ENCODE measurements at regions not wholly inside any gene's neighbourhood (a gene's known extent, or its start where the extent isn't known, plus 50 kb on each side); places are given as distances from the start of the nearest gene placed in this dataset.

DNA sequence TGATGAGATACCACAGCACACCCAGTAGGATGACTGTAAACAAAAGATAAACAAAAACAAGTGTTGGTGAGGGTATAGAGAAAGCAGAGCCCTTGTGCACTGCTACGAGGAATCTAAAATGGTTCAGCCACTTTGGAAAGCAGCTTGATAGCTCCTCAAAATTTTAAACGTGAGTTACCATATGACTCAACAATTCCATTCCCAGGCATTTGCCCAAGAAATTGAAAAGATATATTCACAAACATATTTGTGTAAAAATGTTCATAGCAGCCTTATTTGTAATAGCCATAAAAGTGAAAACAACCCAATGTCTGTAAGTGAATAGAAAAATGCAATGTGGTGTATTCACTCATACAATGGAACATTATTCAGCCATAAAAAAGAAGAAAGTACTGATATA, 141.0 kb upstream of the BTBD3 start:
- no peaks in the 10 kb centered on the region for H3K4me1 ChIP-seq (ENCODE audit: low read depth)
- DNase-seq (ENCODE audit: low read depth in 1 of 2, low spot score in 1 of 2) = no peak
- no peaks in the 10 kb centered on the region for H3K27me3 ChIP-seq
- no peak overlapping the region for H3K4me3 ChIP-seq
- no peak overlapping the region for H3K27ac ChIP-seq
- TF ChIP-seq, protein P1, sequence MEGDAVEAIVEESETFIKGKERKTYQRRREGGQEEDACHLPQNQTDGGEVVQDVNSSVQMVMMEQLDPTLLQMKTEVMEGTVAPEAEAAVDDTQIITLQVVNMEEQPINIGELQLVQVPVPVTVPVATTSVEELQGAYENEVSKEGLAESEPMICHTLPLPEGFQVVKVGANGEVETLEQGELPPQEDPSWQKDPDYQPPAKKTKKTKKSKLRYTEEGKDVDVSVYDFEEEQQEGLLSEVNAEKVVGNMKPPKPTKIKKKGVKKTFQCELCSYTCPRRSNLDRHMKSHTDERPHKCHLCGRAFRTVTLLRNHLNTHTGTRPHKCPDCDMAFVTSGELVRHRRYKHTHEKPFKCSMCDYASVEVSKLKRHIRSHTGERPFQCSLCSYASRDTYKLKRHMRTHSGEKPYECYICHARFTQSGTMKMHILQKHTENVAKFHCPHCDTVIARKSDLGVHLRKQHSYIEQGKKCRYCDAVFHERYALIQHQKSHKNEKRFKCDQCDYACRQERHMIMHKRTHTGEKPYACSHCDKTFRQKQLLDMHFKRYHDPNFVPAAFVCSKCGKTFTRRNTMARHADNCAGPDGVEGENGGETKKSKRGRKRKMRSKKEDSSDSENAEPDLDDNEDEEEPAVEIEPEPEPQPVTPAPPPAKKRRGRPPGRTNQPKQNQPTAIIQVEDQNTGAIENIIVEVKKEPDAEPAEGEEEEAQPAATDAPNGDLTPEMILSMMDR (IDR thresholded peaks at IDR 0.05; ENCODE audit: low read depth, low read length) = no peak
- no peaks in the 10 kb centered on the region for H3K9me3 ChIP-seq (ENCODE audit: low read depth)
- H3K36me3 ChIP-seq = no peaks in the 10 kb centered on the region

DNA sequence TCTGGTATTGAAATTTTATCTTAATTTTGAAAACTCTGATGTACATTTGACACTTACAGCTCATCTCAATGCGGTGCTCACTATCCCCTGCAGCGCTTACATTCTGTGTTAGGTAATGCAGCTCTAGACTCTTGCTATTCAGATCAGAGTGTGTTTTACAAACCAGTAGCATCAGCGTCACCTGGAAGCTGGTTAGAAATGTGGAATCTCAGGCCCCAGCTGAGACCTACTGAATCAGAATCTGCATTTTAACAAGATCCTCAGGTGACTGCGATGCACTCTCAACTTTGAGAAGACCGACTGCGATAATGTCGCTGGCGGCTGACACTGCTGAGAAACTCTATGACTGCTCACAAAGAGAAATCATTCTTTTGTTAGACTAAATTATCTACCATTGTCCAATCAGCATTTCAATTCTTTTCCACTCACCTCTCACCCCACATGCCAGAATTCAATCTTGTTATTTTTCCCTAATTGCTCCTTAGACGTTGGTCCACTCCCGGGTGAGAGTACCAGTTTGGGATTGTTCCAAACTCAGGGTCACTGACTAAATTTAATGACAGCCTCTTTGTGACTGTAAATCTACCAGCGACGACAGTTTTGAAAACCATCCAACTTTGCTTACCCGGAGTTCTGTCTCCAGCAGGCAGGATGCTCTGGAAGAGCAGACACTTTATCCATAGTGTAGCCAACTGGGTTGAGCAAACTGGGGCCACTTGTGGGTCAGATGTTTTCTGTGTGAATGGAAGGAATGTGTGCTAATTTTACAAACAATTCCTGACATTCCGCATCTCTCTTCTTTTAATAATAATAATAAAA, 140.1 kb upstream of the BTBD3 start:
- H3K9me3 ChIP-seq (ENCODE audit: low read depth) = no peaks in the 10 kb centered on the region

DNA sequence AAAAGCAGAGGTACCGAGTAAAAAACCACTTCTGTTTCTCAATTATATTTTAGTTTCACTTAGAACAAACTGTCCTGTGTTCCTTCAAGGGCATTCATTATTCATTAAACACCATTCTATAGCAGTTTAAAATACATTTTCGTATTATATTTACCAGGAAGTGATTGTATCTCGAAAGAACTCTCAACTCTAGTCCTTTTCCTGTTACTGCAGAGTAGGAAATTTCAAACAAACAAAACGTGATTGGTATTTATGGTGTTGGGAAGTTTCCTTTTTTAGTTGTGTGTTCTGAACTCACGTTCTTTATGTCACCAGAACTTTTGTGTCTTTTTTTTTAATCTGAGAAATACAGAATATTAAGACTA, 139.5 kb upstream of the BTBD3 start:
- Histone ChIP-seq H3K27me3 (no peaks in the 10 kb centered on the region), H3K36me3 (no peaks in the 10 kb centered on the region), H3K27ac (no peak overlapping the region), H3K4me1 (ENCODE audit: low read depth) (no peaks in the 10 kb centered on the region), H3K9me3 (ENCODE audit: low read depth) (no peaks in the 10 kb centered on the region), H3K4me3 (no peak overlapping the region)
- TF ChIP-seq, protein P1 (IDR thresholded peaks at IDR 0.05; ENCODE audit: low read depth, low read length) = no peak
- peak in 1 of 2 donors; percentile 12 for DNase-seq (ENCODE audit: low read depth in 1 of 2, low spot score in 1 of 2)

More for the DNA sequence above, 140.1 kb upstream of the BTBD3 start:
- TF ChIP-seq, protein P1 (IDR thresholded peaks at IDR 0.05; ENCODE audit: low read depth, low read length) = no peak
- no peaks in the 10 kb centered on the region for H3K36me3 ChIP-seq
- no peak overlapping the region for H3K4me3 ChIP-seq
- DNase-seq (ENCODE audit: low read depth in 1 of 2, low spot score in 1 of 2) = peak in 1 of 2 donors; percentile 60
- H3K27ac ChIP-seq = no peak overlapping the region
- no peaks in the 10 kb centered on the region for H3K4me1 ChIP-seq (ENCODE audit: low read depth)
- H3K27me3 ChIP-seq = no peaks in the 10 kb centered on the region

DNA sequence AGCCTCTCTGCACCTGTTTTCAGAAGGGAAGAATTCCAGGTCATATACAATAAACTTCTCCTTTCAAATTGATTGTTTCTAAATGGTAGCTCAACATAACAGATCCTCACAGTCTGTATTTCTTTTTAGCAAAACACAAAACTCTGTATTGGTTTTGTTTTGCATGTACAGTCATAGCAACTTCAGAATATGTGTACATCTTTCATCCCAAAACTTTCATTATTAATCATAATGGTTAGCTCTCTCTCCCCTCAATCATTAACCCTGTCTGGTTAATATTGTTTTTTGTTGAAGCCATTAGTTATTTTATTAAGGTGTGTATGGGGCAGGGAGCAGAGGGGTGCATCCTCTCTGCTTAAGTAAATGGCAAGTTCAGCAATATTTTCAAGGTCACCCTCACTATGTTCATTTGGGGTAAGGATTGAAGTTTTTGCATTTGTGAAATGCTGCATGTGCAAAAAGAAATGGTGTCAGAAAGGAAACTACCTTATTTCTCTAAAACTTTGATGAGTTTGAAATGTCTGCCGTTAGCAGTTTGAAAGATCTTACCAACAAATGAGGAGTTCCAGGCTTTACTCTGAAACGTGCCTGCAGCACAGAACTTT, 136.8 kb upstream of the BTBD3 start:
- DNase-seq (ENCODE audit: low read depth in 1 of 2, low spot score in 1 of 2) = no peak
- Histone ChIP-seq H3K4me1 (ENCODE audit: low read depth) (peaks cover 5% of the 10 kb centered on the region), H3K4me3 (no peak overlapping the region), H3K9me3 (ENCODE audit: low read depth) (no peaks in the 10 kb centered on the region), H3K27me3 (no peaks in the 10 kb centered on the region), H3K27ac (no peak overlapping the region), H3K36me3 (no peaks in the 10 kb centered on the region)
- TF ChIP-seq, protein P1 (IDR thresholded peaks at IDR 0.05; ENCODE audit: low read depth, low read length) = no peak

DNA sequence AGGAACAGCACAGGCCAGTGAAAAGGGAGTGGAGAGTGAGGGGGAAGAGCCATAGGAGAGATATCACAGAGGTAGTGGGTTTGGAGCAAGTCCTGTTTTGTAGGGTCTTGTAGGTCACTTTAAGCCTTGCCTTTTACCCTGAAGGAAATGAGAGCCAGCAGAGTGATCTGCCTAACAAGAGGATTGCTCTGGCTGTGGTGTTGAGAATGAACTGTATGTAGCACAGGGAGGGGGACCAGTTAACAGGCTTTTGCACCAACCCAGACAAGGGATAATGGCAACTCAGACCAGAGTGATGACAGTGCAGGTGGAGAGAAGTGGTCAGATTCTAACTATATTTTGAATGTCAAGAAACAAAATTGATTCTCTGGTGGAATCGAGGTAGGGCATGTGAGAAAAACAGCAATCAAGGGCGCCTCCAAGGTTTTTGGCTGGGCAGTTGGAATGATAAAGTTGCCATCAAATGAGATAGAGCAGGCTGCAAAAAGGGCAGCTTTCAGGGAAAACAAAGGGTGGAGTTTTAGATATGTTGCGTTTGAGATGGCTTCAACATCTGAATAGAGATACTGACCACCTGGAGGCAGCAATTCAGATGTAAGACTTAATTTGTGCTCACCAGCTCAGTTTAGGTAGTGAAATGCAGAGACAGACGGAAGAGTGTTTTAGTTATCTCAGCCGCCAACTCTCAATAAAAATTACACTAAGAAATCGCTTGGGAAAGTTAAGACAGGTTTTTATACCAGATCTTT, 134.4 kb upstream of the BTBD3 start:
- Histone ChIP-seq H3K27ac (no peak overlapping the region), H3K9me3 (ENCODE audit: low read depth) (no peaks in the 10 kb centered on the region), H3K4me3 (no peak overlapping the region), H3K36me3 (no peaks in the 10 kb centered on the region), H3K27me3 (no peaks in the 10 kb centered on the region), H3K4me1 (ENCODE audit: low read depth) (peaks cover 11% of the 10 kb centered on the region)
- TF ChIP-seq, protein P1 (IDR thresholded peaks at IDR 0.05; ENCODE audit: low read depth, low read length) = no peak
- no peak for DNase-seq (ENCODE audit: low read depth in 1 of 2, low spot score in 1 of 2)
